ENCODE measurements at regions not wholly inside any gene's neighbourhood (a gene's known extent, or its start where the extent isn't known, plus 50 kb on each side); places are given as distances from the start of the nearest gene placed in this dataset.

DNA sequence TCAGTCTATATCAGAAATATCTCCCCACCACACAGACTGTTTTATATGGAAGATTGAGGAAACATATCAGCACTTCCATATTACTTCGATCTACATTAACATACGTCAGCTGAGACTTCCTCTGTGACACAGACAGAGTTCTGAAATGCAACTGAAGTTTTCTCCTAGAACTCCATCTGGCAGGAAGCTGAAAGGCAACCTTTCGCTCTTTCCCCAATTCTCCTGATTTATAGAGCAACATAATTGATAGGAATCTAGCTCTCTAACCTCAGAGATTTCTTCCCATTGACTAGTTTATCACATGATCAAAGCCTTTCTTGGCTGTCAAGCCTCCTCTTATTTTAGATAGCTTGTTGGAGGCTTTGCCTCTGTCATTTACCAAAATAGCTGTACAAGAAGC is 806.7 kb upstream of the CHAC2 start:
- TF ChIP-seq, protein P1, sequence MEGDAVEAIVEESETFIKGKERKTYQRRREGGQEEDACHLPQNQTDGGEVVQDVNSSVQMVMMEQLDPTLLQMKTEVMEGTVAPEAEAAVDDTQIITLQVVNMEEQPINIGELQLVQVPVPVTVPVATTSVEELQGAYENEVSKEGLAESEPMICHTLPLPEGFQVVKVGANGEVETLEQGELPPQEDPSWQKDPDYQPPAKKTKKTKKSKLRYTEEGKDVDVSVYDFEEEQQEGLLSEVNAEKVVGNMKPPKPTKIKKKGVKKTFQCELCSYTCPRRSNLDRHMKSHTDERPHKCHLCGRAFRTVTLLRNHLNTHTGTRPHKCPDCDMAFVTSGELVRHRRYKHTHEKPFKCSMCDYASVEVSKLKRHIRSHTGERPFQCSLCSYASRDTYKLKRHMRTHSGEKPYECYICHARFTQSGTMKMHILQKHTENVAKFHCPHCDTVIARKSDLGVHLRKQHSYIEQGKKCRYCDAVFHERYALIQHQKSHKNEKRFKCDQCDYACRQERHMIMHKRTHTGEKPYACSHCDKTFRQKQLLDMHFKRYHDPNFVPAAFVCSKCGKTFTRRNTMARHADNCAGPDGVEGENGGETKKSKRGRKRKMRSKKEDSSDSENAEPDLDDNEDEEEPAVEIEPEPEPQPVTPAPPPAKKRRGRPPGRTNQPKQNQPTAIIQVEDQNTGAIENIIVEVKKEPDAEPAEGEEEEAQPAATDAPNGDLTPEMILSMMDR (IDR thresholded peaks at IDR 0.05; ENCODE audit: poor library complexity) = no peak
- TF ChIP-seq EZH2phosphoT487 (IDR thresholded peaks at IDR 0.05; ENCODE audit: low read depth, severe bottlenecking, unreplicated experiment) (no peak), EZH2 (IDR thresholded peaks at IDR 0.05; ENCODE audit: borderline replicate concordance) (no peak)
